Cardiac muscle cell (in vitro differentiated cells and primary cell): ENCODE measurements at regions not wholly inside any gene's neighbourhood (a gene's known extent, or its start where the extent isn't known, plus 50 kb on each side); places are given as distances from the start of the nearest gene placed in this dataset.

ENCODE experiments used
- DNase-seq, 2 donors: peaks; one replicate each; pipeline versions ENCODE4 v3.0.0 to v3.0.0-alpha.2; 2010 to 2017; ENCODE audit warnings: low read depth in 1 of 2, low spot score in 1 of 2
- H3K27ac ChIP-seq: fragments of 200-600 bp; sonication (generic); 2 replicates; pipeline ENCODE4 v1.5.1; 2016
- H3K27me3 ChIP-seq: fragments of 200-600 bp; sonication (generic); 2 replicates; pipeline ENCODE4 v1.6.0; 2016; ENCODE audit warnings: control low read depth
- H3K36me3 ChIP-seq: fragments of 200-600 bp; sonication (generic); 2 replicates; pipeline ENCODE4 v1.5.1; 2016; ENCODE audit warnings: control low read depth
- H3K4me1 ChIP-seq: fragments of 200-600 bp; sonication (generic); 2 replicates; pipeline ENCODE4 v1.8.1; 2017; ENCODE audit warnings: low read depth, mild to moderate bottlenecking, mixed run types
- H3K4me3 ChIP-seq: fragments of 200-600 bp; sonication (generic); 2 replicates; pipeline ENCODE4 v1.5.1; 2016; ENCODE audit warnings: mild to moderate bottlenecking
- H3K9me3 ChIP-seq: fragments of 200-600 bp; sonication (generic); 2 replicates; pipeline ENCODE4 v1.5.1; 2017; ENCODE audit warnings: low read depth, mild to moderate bottlenecking, control low read depth
- CTCF ChIP-seq: IDR thresholded peaks from 2 replicates; pipeline ENCODE4 v1.5.1; 2012; ENCODE audit warnings: low read depth, mild to moderate bottlenecking, low read length

DNA sequence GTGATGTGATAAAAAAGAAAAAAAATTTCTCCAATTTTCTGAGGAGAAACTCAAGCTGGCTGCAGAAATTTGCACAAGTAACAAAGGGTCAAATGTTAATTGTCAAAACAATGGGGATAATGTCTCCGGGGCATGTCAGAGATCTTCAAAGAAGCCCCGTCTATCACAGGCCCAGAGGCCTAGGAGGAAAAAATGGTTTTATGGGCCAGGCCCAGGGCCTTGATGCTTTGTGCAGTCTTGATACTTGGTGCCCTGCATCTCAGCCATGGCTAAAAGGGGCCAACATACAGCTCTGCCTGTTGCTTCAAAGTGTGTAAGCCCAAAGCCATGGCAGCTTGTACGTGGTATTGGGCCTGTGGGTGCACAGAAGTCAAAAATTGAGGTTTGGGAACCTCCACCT is 961.0 kb downstream of the FAM133A start:
- no peak overlapping the region for H3K4me3 ChIP-seq
- H3K4me1 ChIP-seq, result no peaks in the 10 kb centered on the region
- no peaks in the 10 kb centered on the region for H3K9me3 ChIP-seq
- no peak for TF ChIP-seq CTCF
- no peak for DNase-seq
- H3K27me3 ChIP-seq, result no peaks in the 10 kb centered on the region
- no peaks in the 10 kb centered on the region for H3K36me3 ChIP-seq
- no peak overlapping the region for H3K27ac ChIP-seq

DNA sequence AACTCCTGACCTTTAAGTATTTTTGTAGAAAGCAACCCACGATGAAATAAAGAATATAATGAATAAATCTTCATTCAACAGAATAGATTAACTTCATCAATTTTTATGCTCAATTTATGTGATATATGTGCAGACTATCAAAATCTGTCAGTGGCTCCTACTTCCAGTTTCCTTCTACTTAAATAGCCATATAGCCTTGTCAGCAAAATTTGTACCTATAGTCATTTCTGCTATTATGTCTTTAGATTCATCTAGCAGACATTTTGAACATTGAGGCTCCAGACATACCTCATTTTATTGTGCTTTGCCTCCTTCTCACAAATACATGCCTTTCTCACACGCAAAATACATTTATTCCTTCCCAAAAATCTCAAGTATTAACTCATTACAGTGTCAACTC is 971.7 kb downstream of the FAM133A start:
- no peak for TF ChIP-seq CTCF
- DNase-seq, result no peak
- no peaks in the 10 kb centered on the region for H3K27me3 ChIP-seq
- no peaks in the 10 kb centered on the region for H3K9me3 ChIP-seq
- no peak overlapping the region for H3K27ac ChIP-seq
- no peaks in the 10 kb centered on the region for H3K4me1 ChIP-seq
- H3K4me3 ChIP-seq, result no peak overlapping the region
- H3K36me3 ChIP-seq, result no peaks in the 10 kb centered on the region

GRCh38 chrX:94655180-94655579 is 981.2 kb downstream of the FAM133A start:
- H3K4me3 ChIP-seq, result no peak overlapping the region
- no peaks in the 10 kb centered on the region for H3K9me3 ChIP-seq
- peaks cover 20% of the 10 kb centered on the region for H3K4me1 ChIP-seq
- peak overlapping the region; percentile 76 for H3K27ac ChIP-seq
- DNase-seq, result peak in 1 of 2 donors; percentile 3
- TF ChIP-seq CTCF, result no peak
- no peaks in the 10 kb centered on the region for H3K36me3 ChIP-seq
- no peaks in the 10 kb centered on the region for H3K27me3 ChIP-seq

GRCh38 chrX:94662689-94663088 is 988.7 kb downstream of the FAM133A start:
- Histone ChIP-seq H3K36me3 (no peaks in the 10 kb centered on the region), H3K9me3 (no peaks in the 10 kb centered on the region), H3K4me3 (no peak overlapping the region), H3K27ac (no peak overlapping the region), H3K27me3 (no peaks in the 10 kb centered on the region), H3K4me1 (no peaks in the 10 kb centered on the region)
- peak in 1 of 2 donors; percentile 48 for DNase-seq
- no peak for TF ChIP-seq CTCF

- H3K36me3 ChIP-seq, result no peaks in the 10 kb centered on the region
- H3K27ac ChIP-seq, result no peak overlapping the region
- H3K27me3 ChIP-seq, result no peaks in the 10 kb centered on the region
- no peak overlapping the region for H3K4me3 ChIP-seq
- DNase-seq, result no peak
- no peaks in the 10 kb centered on the region for H3K4me1 ChIP-seq
- no peak for TF ChIP-seq CTCF
- H3K9me3 ChIP-seq, result no peaks in the 10 kb centered on the region
These were observed 1002.3 kb downstream of the FAM133A start for GRCh38 chrX:94676285-94676684.

- Histone ChIP-seq H3K27ac (no peak overlapping the region), H3K4me3 (no peak overlapping the region), H3K36me3 (no peaks in the 10 kb centered on the region), H3K9me3 (no peaks in the 10 kb centered on the region), H3K4me1 (no peaks in the 10 kb centered on the region), H3K27me3 (no peaks in the 10 kb centered on the region)
- no peak for TF ChIP-seq CTCF
- DNase-seq, result no peak
These were observed 1012.1 kb downstream of the FAM133A start for GRCh38 chrX:94686071-94686470.
